Keratinocyte (primary cell): ENCODE measurements at regions not wholly inside any gene's neighbourhood (a gene's known extent, or its start where the extent isn't known, plus 50 kb on each side); places are given as distances from the start of the nearest gene placed in this dataset.

Source experiments
- DNase-seq: peaks from one replicate; pipeline ENCODE4 v3.0.0-alpha.2; 2011; ENCODE audit warnings: low read depth, missing footprints, low spot score
- FAIRE-seq: peaks from 2 replicates; lab custom pipeline; 2011; peaks lifted over from hg19 to GRCh38; lab: Jason Lieb, UNC
- H2AFZ ChIP-seq: 2 replicates; pipeline ENCODE4 v1.6.0; 2012; ENCODE audit warnings: low read length, control low read depth, inconsistent platforms; ENCODE audit not compliant: control insufficient read depth
- H3K27ac ChIP-seq: 2 replicates; pipeline ENCODE4 v1.5.1; 2011; ENCODE audit warnings: low read length; ENCODE audit not compliant: control insufficient read depth, insufficient read depth
- H3K27me3 ChIP-seq: 3 replicates; pipeline ENCODE4 v1.6.0; 2011; ENCODE audit warnings: low read length; ENCODE audit not compliant: control insufficient read depth, insufficient read depth; ENCODE audit errors: extremely low read depth
- H3K36me3 ChIP-seq, 2 experiments: 2 replicates in 1 of 2; 3 replicates in 1 of 2; pipeline ENCODE4 v1.5.1; 2011; ENCODE audit warnings: low read length in 2 of 2, mild to moderate bottlenecking in 1 of 2; ENCODE audit not compliant: control insufficient read depth in 2 of 2, insufficient read depth in 2 of 2; ENCODE audit errors: extremely low read depth in 1 of 2
- H3K4me1 ChIP-seq: 3 replicates; pipeline ENCODE4 v1.5.1; 2011; ENCODE audit warnings: low read length; ENCODE audit not compliant: control insufficient read depth, insufficient read depth; ENCODE audit errors: extremely low read depth
- H3K4me2 ChIP-seq: 3 replicates; pipeline ENCODE4 v1.6.0; 2011; ENCODE audit warnings: low read depth, low read length; ENCODE audit not compliant: control insufficient read depth, insufficient read depth; ENCODE audit errors: extremely low read depth
- H3K4me3 ChIP-seq, 3 experiments: fragments of 200-600 bp in 1 of 3; sonication (generic) in 1 of 3; 2 replicates in 2 of 3; 3 replicates in 1 of 3; pipeline ENCODE4 v1.5.1; 2011 to 2016; ENCODE audit warnings: low read length in 3 of 3, mild to moderate bottlenecking in 3 of 3, control low read depth in 2 of 3, inconsistent platforms in 1 of 3, low read depth in 1 of 3, mixed read lengths in 1 of 3, mixed run types in 1 of 3, moderate library complexity in 1 of 3; ENCODE audit not compliant: control insufficient read depth in 2 of 3, insufficient read depth in 2 of 3; ENCODE audit errors: extremely low read depth in 1 of 3
- H3K79me2 ChIP-seq: 2 replicates; pipeline ENCODE4 v1.6.0; 2012; ENCODE audit warnings: low read length; ENCODE audit not compliant: control insufficient read depth, insufficient read depth
- H3K9ac ChIP-seq: 3 replicates; pipeline ENCODE4 v1.6.0; 2011; ENCODE audit warnings: low read length; ENCODE audit not compliant: control insufficient read depth, insufficient read depth; ENCODE audit errors: extremely low read depth
- H3K9me1 ChIP-seq: 3 replicates; pipeline ENCODE4 v1.6.0; 2011; ENCODE audit warnings: low read length; ENCODE audit not compliant: control insufficient read depth, insufficient read depth; ENCODE audit errors: extremely low read depth
- H3K9me3 ChIP-seq: 2 replicates; pipeline ENCODE4 v1.5.1; 2012; ENCODE audit warnings: low read depth, low read length; ENCODE audit not compliant: control insufficient read depth
- H4K20me1 ChIP-seq: 3 replicates; pipeline ENCODE4 v1.6.0; 2011; ENCODE audit warnings: low read length; ENCODE audit not compliant: control insufficient read depth, insufficient read depth; ENCODE audit errors: extremely low read depth
- EZH2 ChIP-seq: IDR thresholded peaks from one replicate; pipeline ENCODE4 v1.6.1; 2012; ENCODE audit warnings: inconsistent platforms, mild to moderate bottlenecking, low read length, moderate library complexity
- dilution Hi-C: fragments of 300-500 bp; cut with MboI; formaldehyde crosslinking; loops from one replicate; pipeline ENCODE4 v1.7.0; 2020; ENCODE audit warnings: low sequenced_read_pairs; ENCODE audit not compliant: extremely low pct_ligation_motif_present
- TF ChIP-seq, protein P1 (sequence below), 3 experiments: IDR thresholded peaks in 1 of 3; conservative IDR thresholded peaks in 1 of 3; optimal IDR thresholded peaks in 1 of 3; 2 replicates in 2 of 3; 3 replicates in 1 of 3; pipeline versions ENCODE3 to v1.5.1; 2011; ENCODE audit warnings: low read length in 3 of 3, mild to moderate bottlenecking in 3 of 3, moderate library complexity in 2 of 3, control low read depth in 1 of 3, inconsistent platforms in 1 of 3; ENCODE audit not compliant: insufficient read depth in 2 of 3; ENCODE audit errors: extremely low read depth in 1 of 3

DNA sequence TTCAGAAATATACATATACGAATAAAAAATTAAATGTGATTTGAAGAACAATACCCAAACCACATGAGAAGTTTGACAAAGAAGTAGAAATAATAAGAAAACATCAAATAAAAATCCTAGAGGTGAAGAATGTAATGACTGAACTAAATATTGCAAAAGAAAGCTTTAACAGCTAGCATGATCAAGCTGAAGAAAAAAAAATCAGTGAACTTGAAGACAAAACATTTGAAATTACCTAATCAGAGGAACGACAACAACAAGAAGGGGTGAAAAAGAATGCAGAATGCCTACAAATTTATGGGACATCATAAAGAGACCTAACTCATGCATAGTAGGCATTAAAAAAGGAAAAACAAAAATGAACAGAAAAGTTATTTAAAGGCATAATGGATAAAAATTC, 60.5 kb upstream of the SPEF2 start:
- no peaks in the 10 kb centered on the region for H4K20me1 ChIP-seq
- H3K36me3 ChIP-seq, result no peaks in the 10 kb centered on the region
- no peaks in the 10 kb centered on the region for H3K4me1 ChIP-seq
- no peak for DNase-seq
- no peak for FAIRE-seq
- H3K9me1 ChIP-seq, result no peaks in the 10 kb centered on the region
- no peak overlapping the region for H3K27ac ChIP-seq
- dilution Hi-C loops, result no loop called here
- H3K79me2 ChIP-seq, result no peaks in the 10 kb centered on the region
- no peaks in the 10 kb centered on the region for H3K9me3 ChIP-seq
- H2AFZ ChIP-seq, result no peak overlapping the region
- no peaks in the 10 kb centered on the region for H3K27me3 ChIP-seq
- H3K9ac ChIP-seq, result no peak overlapping the region
- TF ChIP-seq EZH2, result no peak
- TF ChIP-seq, protein P1, sequence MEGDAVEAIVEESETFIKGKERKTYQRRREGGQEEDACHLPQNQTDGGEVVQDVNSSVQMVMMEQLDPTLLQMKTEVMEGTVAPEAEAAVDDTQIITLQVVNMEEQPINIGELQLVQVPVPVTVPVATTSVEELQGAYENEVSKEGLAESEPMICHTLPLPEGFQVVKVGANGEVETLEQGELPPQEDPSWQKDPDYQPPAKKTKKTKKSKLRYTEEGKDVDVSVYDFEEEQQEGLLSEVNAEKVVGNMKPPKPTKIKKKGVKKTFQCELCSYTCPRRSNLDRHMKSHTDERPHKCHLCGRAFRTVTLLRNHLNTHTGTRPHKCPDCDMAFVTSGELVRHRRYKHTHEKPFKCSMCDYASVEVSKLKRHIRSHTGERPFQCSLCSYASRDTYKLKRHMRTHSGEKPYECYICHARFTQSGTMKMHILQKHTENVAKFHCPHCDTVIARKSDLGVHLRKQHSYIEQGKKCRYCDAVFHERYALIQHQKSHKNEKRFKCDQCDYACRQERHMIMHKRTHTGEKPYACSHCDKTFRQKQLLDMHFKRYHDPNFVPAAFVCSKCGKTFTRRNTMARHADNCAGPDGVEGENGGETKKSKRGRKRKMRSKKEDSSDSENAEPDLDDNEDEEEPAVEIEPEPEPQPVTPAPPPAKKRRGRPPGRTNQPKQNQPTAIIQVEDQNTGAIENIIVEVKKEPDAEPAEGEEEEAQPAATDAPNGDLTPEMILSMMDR (optimal IDR thresholded peaks at IDR 0.05 in 1 of 3, IDR thresholded peaks at IDR 0.05 in 1 of 3, conservative IDR thresholded peaks at IDR 0.05 in 1 of 3; ENCODE audit: extremely low read depth in 1 of 3, insufficient read depth in 2 of 3, low read length in 3 of 3), result no peak
- no peak overlapping the region for H3K4me2 ChIP-seq
- no peak overlapping the region for H3K4me3 ChIP-seq

GRCh38 chr5:35554016-35554415, 63.6 kb upstream of the SPEF2 start:
- H4K20me1 ChIP-seq, result no peaks in the 10 kb centered on the region
- FAIRE-seq, result no peak
- H3K36me3 ChIP-seq, result no peaks in the 10 kb centered on the region
- H3K9me1 ChIP-seq, result no peaks in the 10 kb centered on the region
- no peak for DNase-seq
- no peak overlapping the region for H2AFZ ChIP-seq
- TF ChIP-seq, protein P1 (optimal IDR thresholded peaks at IDR 0.05 in 1 of 3, IDR thresholded peaks at IDR 0.05 in 1 of 3, conservative IDR thresholded peaks at IDR 0.05 in 1 of 3; ENCODE audit: extremely low read depth in 1 of 3, insufficient read depth in 2 of 3, low read length in 3 of 3), result no peak
- no peaks in the 10 kb centered on the region for H3K79me2 ChIP-seq
- H3K9ac ChIP-seq, result no peak overlapping the region
- dilution Hi-C loops, result no loop called here
- no peak overlapping the region for H3K4me3 ChIP-seq
- no peaks in the 10 kb centered on the region for H3K9me3 ChIP-seq
- no peak overlapping the region for H3K4me2 ChIP-seq
- no peak overlapping the region for H3K27ac ChIP-seq
- H3K27me3 ChIP-seq, result no peaks in the 10 kb centered on the region
- H3K4me1 ChIP-seq, result no peaks in the 10 kb centered on the region
